ENCODE measurements at regions not wholly inside any gene's neighbourhood (a gene's known extent, or its start where the extent isn't known, plus 50 kb on each side); places are given as distances from the start of the nearest gene placed in this dataset.

DNA sequence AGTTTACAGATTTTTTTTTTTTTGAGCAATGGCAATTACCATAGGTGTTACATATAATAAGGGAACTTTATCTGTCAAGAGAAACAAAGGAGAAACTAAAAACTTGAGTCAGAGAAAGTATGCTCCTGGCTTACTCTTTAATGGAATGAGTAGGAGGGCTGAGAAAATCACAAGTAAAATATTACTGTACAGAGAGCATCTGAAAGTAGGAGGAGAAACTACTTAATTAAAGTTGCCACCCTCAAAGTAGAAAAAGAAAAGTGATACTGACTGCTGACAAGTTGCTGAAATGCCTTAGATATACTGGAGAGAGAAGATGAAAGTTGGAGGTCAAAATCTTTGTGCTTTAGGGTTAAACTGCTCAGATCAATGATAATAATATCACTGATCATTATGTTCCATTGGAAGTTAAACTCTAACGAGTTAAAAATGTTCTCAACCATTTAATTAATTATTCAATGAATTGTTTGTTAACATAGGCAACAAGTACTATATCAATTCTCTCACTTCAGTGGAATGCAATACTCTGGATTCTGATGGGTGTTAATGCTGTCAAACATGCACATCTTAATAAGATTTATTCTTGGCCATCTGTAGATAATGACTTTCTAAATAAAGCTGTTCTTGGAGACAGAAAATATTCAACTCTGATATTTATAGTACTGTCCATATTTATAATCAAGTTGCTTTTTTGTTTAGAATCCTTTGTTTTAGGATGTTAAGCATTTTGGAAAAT is 61.2 kb upstream of the CAMK2D start:
- Mint-ChIP-seq H3K4me1 (peaks cover 58% of the 10 kb centered on the region), H3K9me3 (no peaks in the 10 kb centered on the region), H3K27ac (peak overlapping the region; percentile 75 to 86 (median 81)), H3K36me3 (ENCODE audit: low read depth) (no peaks in the 10 kb centered on the region), H3K4me3 (no peak overlapping the region), H3K27me3 (ENCODE audit: low read depth) (no peaks in the 10 kb centered on the region)
- no peak for TF ChIP-seq CTCF (IDR thresholded peaks at IDR 0.05; ENCODE audit: unreplicated experiment in 3 of 3)

- Mint-ChIP-seq H3K4me1 (peaks cover 58% of the 10 kb centered on the region), H3K27ac (peak overlapping the region; percentile 75 to 86 (median 81)), H3K36me3 (ENCODE audit: low read depth) (no peaks in the 10 kb centered on the region), H3K4me3 (peak overlapping the region in 1 of 3 experiments; percentile 44), H3K9me3 (no peaks in the 10 kb centered on the region), H3K27me3 (ENCODE audit: low read depth) (no peaks in the 10 kb centered on the region)
- no peak for TF ChIP-seq CTCF (IDR thresholded peaks at IDR 0.05; ENCODE audit: unreplicated experiment in 3 of 3)
Observed at GRCh38 chr4:113821856-113822255, 60.3 kb upstream of the CAMK2D start.

DNA sequence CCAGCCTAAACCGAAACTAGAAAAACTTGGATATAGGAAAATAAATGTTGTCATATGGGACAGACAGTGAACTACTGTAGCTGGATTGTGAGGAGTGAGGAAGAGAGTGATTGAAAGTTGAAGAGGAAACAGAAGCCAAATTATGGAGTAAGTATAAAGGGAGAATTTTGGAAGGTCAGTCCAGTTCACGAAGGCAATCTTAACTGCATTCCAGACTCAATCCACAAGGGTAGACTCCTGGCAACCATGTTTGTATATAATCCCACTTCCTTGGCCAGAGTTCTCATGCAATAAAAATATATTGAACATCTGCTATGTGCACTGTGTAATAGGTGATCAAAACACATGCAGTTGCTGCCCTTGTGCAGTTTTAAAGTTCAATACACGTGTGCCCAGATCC is 58.6 kb upstream of the CAMK2D start:
- H3K4me1 Mint-ChIP-seq, result peaks cover 48% of the 10 kb centered on the region
- H3K27ac Mint-ChIP-seq, result peak overlapping the region in 1 of 3 experiments; percentile 12
- H3K9me3 Mint-ChIP-seq, result no peaks in the 10 kb centered on the region
- no peaks in the 10 kb centered on the region for H3K27me3 Mint-ChIP-seq (ENCODE audit: low read depth)
- H3K4me3 Mint-ChIP-seq, result no peak overlapping the region
- no peak for TF ChIP-seq CTCF (IDR thresholded peaks at IDR 0.05; ENCODE audit: unreplicated experiment in 3 of 3)
- H3K36me3 Mint-ChIP-seq (ENCODE audit: low read depth), result no peaks in the 10 kb centered on the region

DNA sequence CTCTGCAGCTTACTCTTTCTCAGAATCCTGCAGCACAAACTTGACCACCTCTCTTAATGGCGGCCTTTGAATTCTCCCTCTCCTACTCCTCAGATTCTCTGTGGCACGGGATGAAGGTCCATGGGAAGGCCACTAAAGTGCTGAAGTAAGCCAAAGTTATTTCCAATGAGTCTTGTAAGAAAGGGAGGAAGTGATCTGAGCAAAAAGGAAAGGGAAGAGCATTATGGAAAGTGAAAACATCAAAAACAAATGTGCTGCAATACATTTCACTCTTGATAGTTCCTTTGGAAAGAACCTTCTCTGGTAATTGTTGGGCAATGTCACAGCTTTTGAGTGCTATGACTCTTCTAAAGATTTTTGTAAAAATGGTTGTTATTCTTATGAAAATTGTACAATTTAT is 54.3 kb upstream of the CAMK2D start:
- no peaks in the 10 kb centered on the region for H3K9me3 Mint-ChIP-seq
- no peak overlapping the region for H3K27ac Mint-ChIP-seq
- no peaks in the 10 kb centered on the region for H3K27me3 Mint-ChIP-seq (ENCODE audit: low read depth)
- H3K4me1 Mint-ChIP-seq, result peaks cover 11% of the 10 kb centered on the region
- H3K36me3 Mint-ChIP-seq (ENCODE audit: low read depth), result no peaks in the 10 kb centered on the region
- H3K4me3 Mint-ChIP-seq, result no peak overlapping the region
- TF ChIP-seq CTCF (IDR thresholded peaks at IDR 0.05; ENCODE audit: unreplicated experiment in 3 of 3), result no peak

GRCh38 chr4:113811359-113811758 is 49.8 kb upstream of the CAMK2D start:
- Mint-ChIP-seq H3K27ac (no peak overlapping the region), H3K4me3 (no peak overlapping the region), H3K4me1 (no peaks in the 10 kb centered on the region), H3K27me3 (ENCODE audit: low read depth) (no peaks in the 10 kb centered on the region), H3K36me3 (ENCODE audit: low read depth) (no peaks in the 10 kb centered on the region), H3K9me3 (no peaks in the 10 kb centered on the region)
- no peak for TF ChIP-seq CTCF (IDR thresholded peaks at IDR 0.05; ENCODE audit: unreplicated experiment in 3 of 3)
